Stimulated activated naive CD4-positive, alpha-beta T cell (primary cell): ENCODE measurements at regions not wholly inside any gene's neighbourhood (a gene's known extent, or its start where the extent isn't known, plus 50 kb on each side); places are given as distances from the start of the nearest gene placed in this dataset.

Source experiments
- DNase-seq, 6 experiments: peaks; one replicate each; lab custom pipeline; 2025; lab: John Stamatoyannopoulos, UW

GRCh38 chr2:58862244-58862643 lies 621.1 kb upstream of the FANCL start:
- DNase-seq = no peak

- no peak for DNase-seq
Observed at GRCh38 chr2:58860586-58860985, 619.5 kb upstream of the FANCL start.

GRCh38 chr2:58856100-58856499 lies 615.0 kb upstream of the FANCL start:
- DNase-seq = no peak

- DNase-seq = no peak
Observed at GRCh38 chr2:58853420-58853819, 612.3 kb upstream of the FANCL start.

- DNase-seq = no peak
Observed at GRCh38 chr2:58852905-58853304, 611.8 kb upstream of the FANCL start.

- no peak for DNase-seq
Observed at GRCh38 chr2:58852243-58852642, 611.1 kb upstream of the FANCL start.

GRCh38 chr2:58851598-58851997 lies 610.5 kb upstream of the FANCL start:
- DNase-seq = no peak

GRCh38 chr2:58845011-58845410 lies 603.9 kb upstream of the FANCL start:
- no peak for DNase-seq

GRCh38 chr2:58842501-58843155 lies 601.5 kb upstream of the FANCL start:
- DNase-seq = no peak

GRCh38 chr2:58834404-58834803 lies 593.3 kb upstream of the FANCL start:
- DNase-seq = no peak

- DNase-seq = no peak
Observed at GRCh38 chr2:58826795-58827194, 585.7 kb upstream of the FANCL start.

- no peak for DNase-seq
Observed at GRCh38 chr2:58812771-58813344, 571.7 kb upstream of the FANCL start.

- DNase-seq = no peak
Observed at GRCh38 chr2:58805126-58805525, 564.0 kb upstream of the FANCL start.

GRCh38 chr2:58803192-58803591 lies 562.1 kb upstream of the FANCL start:
- no peak for DNase-seq

GRCh38 chr2:58800881-58801280 lies 559.8 kb upstream of the FANCL start:
- no peak for DNase-seq

GRCh38 chr2:58798676-58799208 lies 557.6 kb upstream of the FANCL start:
- no peak for DNase-seq

- no peak for DNase-seq
Observed at GRCh38 chr2:58796239-58796910, 555.2 kb upstream of the FANCL start.

GRCh38 chr2:58794916-58795315 lies 553.8 kb upstream of the FANCL start:
- no peak for DNase-seq

- DNase-seq = no peak
Observed at GRCh38 chr2:58794103-58794502, 553.0 kb upstream of the FANCL start.

- no peak for DNase-seq
Observed at GRCh38 chr2:58788402-58788801, 547.3 kb upstream of the FANCL start.

- DNase-seq = no peak
Observed at GRCh38 chr2:58770846-58771245, 529.7 kb upstream of the FANCL start.

GRCh38 chr2:58769864-58770234 lies 528.7 kb upstream of the FANCL start:
- no peak for DNase-seq

- no peak for DNase-seq
Observed at GRCh38 chr2:58769111-58769863, 528.2 kb upstream of the FANCL start.
